ELF-1 (cell line): ENCODE measurements at regions not wholly inside any gene's neighbourhood (a gene's known extent, or its start where the extent isn't known, plus 50 kb on each side); places are given as distances from the start of the nearest gene placed in this dataset.

Source experiments
- DNase-seq: peaks from one replicate; pipeline ENCODE4 v3.0.0-alpha.2; 2016; ENCODE audit warnings: low read depth, low spot score

GRCh38 chr2:211067029-211067428 lies 510.6 kb downstream of the CPS1 start:
- DNase-seq: no peak

- DNase-seq: no peak
Measured at GRCh38 chr2:211068108-211068780, 511.8 kb downstream of the CPS1 start.

- no peak for DNase-seq
Measured at GRCh38 chr2:211070547-211070946, 514.1 kb downstream of the CPS1 start.

- no peak for DNase-seq
Measured at GRCh38 chr2:211077216-211077767, 520.9 kb downstream of the CPS1 start.

- DNase-seq: no peak
Measured at GRCh38 chr2:211084352-211084751, 528.0 kb downstream of the CPS1 start.

GRCh38 chr2:211085056-211085680 lies 528.8 kb downstream of the CPS1 start:
- peak; percentile 4 for DNase-seq

- no peak for DNase-seq
Measured at GRCh38 chr2:211086049-211086448, 529.6 kb downstream of the CPS1 start.

GRCh38 chr2:211089127-211089526 lies 532.7 kb downstream of the CPS1 start:
- no peak for DNase-seq

- DNase-seq: no peak
Measured at GRCh38 chr2:211093743-211094303, 537.4 kb downstream of the CPS1 start.

GRCh38 chr2:211103989-211104388 lies 547.6 kb downstream of the CPS1 start:
- DNase-seq: no peak

GRCh38 chr2:211113334-211114175 lies 557.2 kb downstream of the CPS1 start:
- DNase-seq: no peak

- DNase-seq: no peak
Measured at GRCh38 chr2:211114826-211115455, 558.5 kb downstream of the CPS1 start.

GRCh38 chr2:211117026-211117425 lies 560.6 kb downstream of the CPS1 start:
- DNase-seq: no peak

GRCh38 chr2:211126256-211126655 lies 569.9 kb downstream of the CPS1 start:
- DNase-seq: no peak

- no peak for DNase-seq
Measured at GRCh38 chr2:211127501-211127900, 571.1 kb downstream of the CPS1 start.

GRCh38 chr2:211128287-211128686 lies 571.9 kb downstream of the CPS1 start:
- DNase-seq: no peak

- DNase-seq: no peak
Measured at GRCh38 chr2:211129798-211130197, 573.4 kb downstream of the CPS1 start.

GRCh38 chr2:211132046-211132445 lies 575.6 kb downstream of the CPS1 start:
- DNase-seq: no peak

GRCh38 chr2:211132573-211132972 lies 576.2 kb downstream of the CPS1 start:
- no peak for DNase-seq

GRCh38 chr2:211133766-211134165 lies 577.4 kb downstream of the CPS1 start:
- DNase-seq: no peak

- DNase-seq: no peak
Measured at GRCh38 chr2:211138551-211138950, 582.2 kb downstream of the CPS1 start.

GRCh38 chr2:211141646-211142045 lies 585.2 kb downstream of the CPS1 start:
- DNase-seq: no peak
